Endothelial cell of umbilical vein (primary cell): ENCODE measurements at regions not wholly inside any gene's neighbourhood (a gene's known extent, or its start where the extent isn't known, plus 50 kb on each side); places are given as distances from the start of the nearest gene placed in this dataset.

Source experiments
- BruUV-seq: library from RNA; stranded (reverse); fragments of 400-500 nt; replicated peaks from 2 replicates; lab custom pipeline; 2021; lab: Mats Ljungman, UMichigan
- CTCF ChIA-PET: fragments of 300-600, 350-600 bp; sonication (Branson Sonifier 250); formaldehyde crosslinking; loops from one replicate; lab custom pipeline; 2021; ENCODE audit warnings: antibody characterized with exemption, inconsistent platforms; lab: Charles Lee
- POLR2A ChIA-PET: fragments of 300-600, 350-600 bp; sonication (Branson Sonifier 250); formaldehyde crosslinking; loops from one replicate; lab custom pipeline; 2021; ENCODE audit warnings: antibody characterized with exemption, inconsistent platforms; lab: Charles Lee
- DNase-seq: peaks from one replicate; pipeline ENCODE4 v3.0.0-alpha.2; 2011; ENCODE audit warnings: low read depth, low spot score
- FAIRE-seq: peaks from 2 replicates; lab custom pipeline; 2011; peaks lifted over from hg19 to GRCh38; lab: Jason Lieb, UNC
- H2AFZ ChIP-seq: 2 replicates; pipeline ENCODE4 v1.6.0; 2012; ENCODE audit warnings: low read depth, low read length, control low read depth, inconsistent platforms
- H3K27ac ChIP-seq: 2 replicates; pipeline ENCODE4 v1.5.1; 2011; ENCODE audit warnings: low read depth, mild to moderate bottlenecking, control low read depth, low read length, moderate library complexity; ENCODE audit not compliant: insufficient read depth
- H3K27me3 ChIP-seq, 2 experiments: 2 replicates each; pipeline versions ENCODE4 v1.6.0 to v1.6.1; 2011; ENCODE audit warnings: low read length in 2 of 2, mixed read lengths in 1 of 2; ENCODE audit not compliant: control insufficient read depth in 2 of 2, insufficient read depth in 2 of 2
- H3K36me3 ChIP-seq, 2 experiments: 2 replicates in 1 of 2; 3 replicates in 1 of 2; pipeline ENCODE4 v1.5.1; 2011; ENCODE audit warnings: low read length in 2 of 2, mild to moderate bottlenecking in 1 of 2, moderate library complexity in 1 of 2; ENCODE audit not compliant: control insufficient read depth in 2 of 2, insufficient read depth in 2 of 2; ENCODE audit errors: extremely low read depth in 1 of 2
- H3K4me1 ChIP-seq: 3 replicates; pipeline ENCODE4 v1.5.1; 2011; ENCODE audit warnings: mild to moderate bottlenecking, low read length; ENCODE audit not compliant: control insufficient read depth, insufficient read depth; ENCODE audit errors: extremely low read depth
- H3K4me2 ChIP-seq: 2 replicates; pipeline ENCODE4 v1.6.1; 2011; ENCODE audit warnings: low read length, control low read depth, mixed read lengths; ENCODE audit not compliant: insufficient read depth
- H3K4me3 ChIP-seq, 3 experiments: fragments of 200-600 bp in 1 of 3; sonication (generic), shearing (Covaris generic) in 1 of 3; replicated peaks in 1 of 3; 2 replicates each; pipeline ENCODE4 v1.5.1; 2011 to 2016; ENCODE audit warnings: control low read depth in 3 of 3, low read length in 3 of 3, mild to moderate bottlenecking in 2 of 3, inconsistent platforms in 1 of 3, low read depth in 1 of 3, moderate library complexity in 1 of 3; ENCODE audit not compliant: insufficient read depth in 1 of 3
- H3K79me2 ChIP-seq: 2 replicates; pipeline ENCODE4 v1.6.0; 2012; ENCODE audit warnings: low read length, inconsistent platforms; ENCODE audit not compliant: control insufficient read depth, insufficient read depth
- H3K9ac ChIP-seq: replicated peaks from 2 replicates; pipeline ENCODE3; 2011; ENCODE audit warnings: low read length, control low read depth; ENCODE audit not compliant: insufficient read depth; ENCODE audit errors: extremely low read depth
- H3K9me1 ChIP-seq: replicated peaks from 3 replicates; pipeline ENCODE4 v1.6.0; 2011; ENCODE audit warnings: mild to moderate bottlenecking, low read length; ENCODE audit not compliant: control insufficient read depth, insufficient read depth; ENCODE audit errors: extremely low read depth
- H3K9me3 ChIP-seq: replicated peaks from 2 replicates; pipeline ENCODE4 v1.5.1; 2012; ENCODE audit warnings: low read length, inconsistent platforms; ENCODE audit not compliant: control insufficient read depth, insufficient read depth
- H4K20me1 ChIP-seq: replicated peaks from 2 replicates; pipeline ENCODE3; 2011; ENCODE audit warnings: mild to moderate bottlenecking, low read length; ENCODE audit not compliant: control insufficient read depth, insufficient read depth; ENCODE audit errors: extremely low read depth
- EZH2 ChIP-seq: IDR thresholded peaks from 2 replicates; pipeline ENCODE4 v1.6.1; 2012; ENCODE audit warnings: borderline replicate concordance, low read depth, mild to moderate bottlenecking, moderate library complexity, low read length, inconsistent platforms; ENCODE audit not compliant: severe bottlenecking
- FOS ChIP-seq: IDR thresholded peaks from 2 replicates; pipeline ENCODE4 v1.6.1; 2011; ENCODE audit warnings: mild to moderate bottlenecking, low read length, moderate library complexity, borderline replicate concordance; ENCODE audit not compliant: insufficient read depth
- GATA2 ChIP-seq: IDR thresholded peaks from 2 replicates; pipeline ENCODE4 v1.7.0; 2011; ENCODE audit warnings: low read depth, mild to moderate bottlenecking, moderate library complexity, mixed read lengths, low read length; ENCODE audit not compliant: insufficient read length, insufficient read depth
- JUN ChIP-seq: IDR thresholded peaks from 2 replicates; pipeline ENCODE4 v1.6.1; 2011; ENCODE audit warnings: borderline replicate concordance, low read depth; ENCODE audit not compliant: insufficient read length, insufficient read depth
- MYC ChIP-seq: IDR thresholded peaks from one replicate; pipeline ENCODE4 v1.6.1; 2011; ENCODE audit warnings: mild to moderate bottlenecking, low read depth, low read length
- POLR2A ChIP-seq: IDR thresholded peaks from 2 replicates; pipeline ENCODE4 v1.6.1; 2012; ENCODE audit warnings: low read depth, mild to moderate bottlenecking, control low read depth, low read length
- POLR2AphosphoS5 ChIP-seq: IDR thresholded peaks from 2 replicates; pipeline ENCODE4 v1.6.1; 2012; ENCODE audit warnings: low read depth, mild to moderate bottlenecking, control low read depth, low read length, moderate library complexity; ENCODE audit not compliant: insufficient read depth
- dilution Hi-C: fragments of 300-500 bp; cut with MboI; formaldehyde crosslinking; loops from one replicate; pipeline ENCODE4 v1.15.0; 2019; ENCODE audit warnings: low sequenced_read_pairs; ENCODE audit not compliant: extremely low pct_ligation_motif_present
- intact Hi-C: fragments of 100-400 bp; cut with micrococcal nuclease; formaldehyde crosslinking; loops from one replicate; pipeline ENCODE4 v1.10.0; 2022
- TF ChIP-seq, protein P1 (sequence below), 2 donors: IDR thresholded peaks; 1 replicate in 1 of 2; 2 replicates in 1 of 2; pipeline ENCODE4 v1.5.1; 2011; ENCODE audit warnings: low read length in 2 of 2, mild to moderate bottlenecking in 2 of 2, moderate library complexity in 2 of 2, control low read depth in 1 of 2, inconsistent platforms in 1 of 2, low read depth in 1 of 2; ENCODE audit not compliant: insufficient read depth in 1 of 2; ENCODE audit errors: extremely low read depth in 1 of 2
- TF ChIP-seq, protein P2 (sequence below): IDR thresholded peaks from 2 replicates; pipeline ENCODE4 v1.6.1; 2011; ENCODE audit not compliant: insufficient read depth, insufficient read length

DNA sequence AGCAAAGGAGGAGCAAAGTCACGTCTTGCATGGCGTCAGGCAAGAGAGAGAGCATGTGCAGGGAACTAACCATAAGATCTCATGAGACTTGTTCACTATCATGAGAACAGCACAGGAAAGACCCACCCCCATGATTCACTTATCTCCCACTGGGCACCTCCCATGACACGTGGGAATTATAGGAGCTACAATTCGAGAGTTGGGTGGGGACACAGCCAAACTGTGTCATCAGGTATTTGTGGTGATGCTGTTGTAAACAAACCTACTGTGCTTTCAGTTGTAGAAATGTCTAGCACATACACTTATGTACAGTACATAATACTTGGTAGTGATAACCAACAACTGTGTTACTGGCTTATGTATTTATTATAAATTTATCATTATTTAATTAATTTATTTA is 128.3 kb downstream of the UTRN start:
- Histone ChIP-seq H3K9ac (no peak overlapping the region), H4K20me1 (peaks cover 8% of the 10 kb centered on the region), H2AFZ (no peak overlapping the region), H3K27me3 (no peaks in the 10 kb centered on the region), H3K79me2 (peaks cover 57% of the 10 kb centered on the region), H3K4me2 (no peak overlapping the region), H3K27ac (no peak overlapping the region), H3K4me3 (no peak overlapping the region), H3K4me1 (peaks cover 22% of the 10 kb centered on the region), H3K9me1 (no peaks in the 10 kb centered on the region), H3K9me3 (no peaks in the 10 kb centered on the region), H3K36me3 (no peaks in the 10 kb centered on the region)
- CTCF ChIA-PET: no interaction called here
- TF ChIP-seq JUN (no peak), GATA2 (no peak), FOS (no peak), EZH2 (no peak), POLR2A (no peak), POLR2AphosphoS5 (no peak), MYC (no peak)
- TF ChIP-seq, protein P1, sequence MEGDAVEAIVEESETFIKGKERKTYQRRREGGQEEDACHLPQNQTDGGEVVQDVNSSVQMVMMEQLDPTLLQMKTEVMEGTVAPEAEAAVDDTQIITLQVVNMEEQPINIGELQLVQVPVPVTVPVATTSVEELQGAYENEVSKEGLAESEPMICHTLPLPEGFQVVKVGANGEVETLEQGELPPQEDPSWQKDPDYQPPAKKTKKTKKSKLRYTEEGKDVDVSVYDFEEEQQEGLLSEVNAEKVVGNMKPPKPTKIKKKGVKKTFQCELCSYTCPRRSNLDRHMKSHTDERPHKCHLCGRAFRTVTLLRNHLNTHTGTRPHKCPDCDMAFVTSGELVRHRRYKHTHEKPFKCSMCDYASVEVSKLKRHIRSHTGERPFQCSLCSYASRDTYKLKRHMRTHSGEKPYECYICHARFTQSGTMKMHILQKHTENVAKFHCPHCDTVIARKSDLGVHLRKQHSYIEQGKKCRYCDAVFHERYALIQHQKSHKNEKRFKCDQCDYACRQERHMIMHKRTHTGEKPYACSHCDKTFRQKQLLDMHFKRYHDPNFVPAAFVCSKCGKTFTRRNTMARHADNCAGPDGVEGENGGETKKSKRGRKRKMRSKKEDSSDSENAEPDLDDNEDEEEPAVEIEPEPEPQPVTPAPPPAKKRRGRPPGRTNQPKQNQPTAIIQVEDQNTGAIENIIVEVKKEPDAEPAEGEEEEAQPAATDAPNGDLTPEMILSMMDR (IDR thresholded peaks at IDR 0.05; ENCODE audit: extremely low read depth in 1 of 2, insufficient read depth in 1 of 2, low read depth in 1 of 2, low read length in 2 of 2): no peak
- TF ChIP-seq, protein P2, sequence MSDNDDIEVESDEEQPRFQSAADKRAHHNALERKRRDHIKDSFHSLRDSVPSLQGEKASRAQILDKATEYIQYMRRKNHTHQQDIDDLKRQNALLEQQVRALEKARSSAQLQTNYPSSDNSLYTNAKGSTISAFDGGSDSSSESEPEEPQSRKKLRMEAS: no peak
- intact Hi-C loops: no loop called here
- no peak for DNase-seq
- POLR2A ChIA-PET: no interaction called here
- dilution Hi-C loops: no loop called here
- BruUV-seq: no TSS peak
- no peak for FAIRE-seq
